Pancreas (tissue), 10 donors: ENCODE measurements at regions not wholly inside any gene's neighbourhood (a gene's known extent, or its start where the extent isn't known, plus 50 kb on each side); places are given as distances from the start of the nearest gene placed in this dataset.

ENCODE experiments used
- ATAC-seq, 4 donors: fragments of 200-7000 bp; cut with Tn5 transposase; one replicate each; pipeline versions ENCODE4 v1.8.0 to v1.9.1; 2020; ENCODE audit warnings: mild to moderate bottlenecking in 4 of 4, moderate library complexity in 4 of 4
- DNase-seq, 6 donors: peaks; one replicate each; pipeline ENCODE4 v3.0.0-alpha.2; 2020
- FAIRE-seq: peaks from 2 replicates; lab custom pipeline; 2012; peaks lifted over from hg19 to GRCh38; lab: Jason Lieb, UNC
- H3K27ac ChIP-seq, 4 donors: fragments of 200-600 bp; sonication (generic); 1 replicate in 3 of 4; 2 replicates in 1 of 4; pipeline versions ENCODE4 v1.5.0 to v1.8.0; 2020
- H3K27me3 ChIP-seq, 4 donors: fragments of 200-600 bp; one replicate each; pipeline ENCODE4 v1.8.0; 2021
- H3K36me3 ChIP-seq, 3 donors: fragments of 200-600 bp; sonication (generic) in 1 of 3; one replicate each; pipeline versions ENCODE4 v1.5.0 to v1.8.0; 2020 to 2021
- H3K4me1 ChIP-seq, 3 donors: fragments of 200-600 bp; one replicate each; pipeline ENCODE4 v1.8.0; 2021
- H3K4me3 ChIP-seq, 4 donors: fragments of 200-600 bp; sonication (generic) in 2 of 4; one replicate each; pipeline versions ENCODE4 v1.5.0 to v1.8.0; 2020 to 2021
- H3K9me3 ChIP-seq, 4 donors: fragments of 200-600 bp; one replicate each; pipeline ENCODE4 v1.8.0; 2021
- CTCF ChIP-seq, 4 donors: fragments of 200-600 bp; sonication (generic) in 3 of 4; IDR thresholded peaks; one replicate each; pipeline versions ENCODE4 v1.5.0 to v1.8.0; 2021; ENCODE audit warnings: antibody characterized with exemption in 4 of 4
- WGBS, 2 donors: extraction: QIAGEN DNeasy Blood & Tissue Kit; methylation state at CpG; one replicate each; pipeline ENCODE4 v1.1.7; 2013; 5-methylcytosine and 5-hydroxymethylcytosine counted together
- intact Hi-C, 3 donors: fragments of 100-400 bp; cut with DNase I; formaldehyde crosslinking; loops; one replicate each; pipeline versions ENCODE4 v1.11.1 to v1.14.2; 2022
- donor health status: healthy with polysubstance abuse.
- donor health status: DM: no; HTN: no; CAD: no; lungs with moderate emphysema.
- donor health status: DM: no; HTN: no; CAD: no.
- donor health status: control.
- donor health status: control.
- donor health status: Bipolar disorder and iron deficiency.
- donor health status: DM: yes; HTN: yes; CAD: no.
- donor health status: DM: no; HTN: no; CAD: no.
- donor health status: DM: no; HTN: no; CAD: no.
- donor health status: DM: yes; HTN: yes; CAD: no.

- H3K4me1 ChIP-seq: no peaks in the 10 kb centered on the region
- no peak for DNase-seq
- H3K27ac ChIP-seq: no peak overlapping the region
- H3K9me3 ChIP-seq: no peaks in the 10 kb centered on the region
- no peak for FAIRE-seq
- TF ChIP-seq CTCF (IDR thresholded peaks at IDR 0.05): no peak
- H3K36me3 ChIP-seq: no peaks in the 10 kb centered on the region
- H3K27me3 ChIP-seq: no peaks in the 10 kb centered on the region
- no peak overlapping the region for H3K4me3 ChIP-seq
- peak in 2 of 4 donors; percentile 30 to 70 for ATAC-seq
- WGBS, 2 donors: 50 to 59% methylated on average over 3 of the region's 3 CpGs
- intact Hi-C loops: no loop called here
Measured at GRCh38 chr4:110364911-110365520, 110.9 kb upstream of the ENPEP start.

GRCh38 chr4:110361921-110362320 lies 114.0 kb upstream of the ENPEP start:
- H3K27ac ChIP-seq: no peak overlapping the region
- no peak for TF ChIP-seq CTCF (IDR thresholded peaks at IDR 0.05)
- H3K36me3 ChIP-seq: no peaks in the 10 kb centered on the region
- no peaks in the 10 kb centered on the region for H3K4me1 ChIP-seq
- intact Hi-C loops: no loop called here
- H3K27me3 ChIP-seq: no peaks in the 10 kb centered on the region
- WGBS, 2 donors: 15% methylated on average over 2 of the region's 2 CpGs
- H3K9me3 ChIP-seq: no peaks in the 10 kb centered on the region
- FAIRE-seq (no peak), DNase-seq (no peak), ATAC-seq (peak in 1 of 4 donors; percentile 62)
- H3K4me3 ChIP-seq: no peak overlapping the region

GRCh38 chr4:110359076-110359475 lies 116.9 kb upstream of the ENPEP start:
- no peak for ATAC-seq
- no peak overlapping the region for H3K4me3 ChIP-seq
- intact Hi-C loops: no loop called here
- no peaks in the 10 kb centered on the region for H3K9me3 ChIP-seq
- no peaks in the 10 kb centered on the region for H3K27me3 ChIP-seq
- no peak overlapping the region for H3K27ac ChIP-seq
- no peaks in the 10 kb centered on the region for H3K36me3 ChIP-seq
- WGBS, 2 donors: 36 to 83% methylated on average over 1 of the region's 1 CpG
- H3K4me1 ChIP-seq: no peaks in the 10 kb centered on the region
- TF ChIP-seq CTCF (IDR thresholded peaks at IDR 0.05): no peak
- no peak for FAIRE-seq
- DNase-seq: no peak

DNA sequence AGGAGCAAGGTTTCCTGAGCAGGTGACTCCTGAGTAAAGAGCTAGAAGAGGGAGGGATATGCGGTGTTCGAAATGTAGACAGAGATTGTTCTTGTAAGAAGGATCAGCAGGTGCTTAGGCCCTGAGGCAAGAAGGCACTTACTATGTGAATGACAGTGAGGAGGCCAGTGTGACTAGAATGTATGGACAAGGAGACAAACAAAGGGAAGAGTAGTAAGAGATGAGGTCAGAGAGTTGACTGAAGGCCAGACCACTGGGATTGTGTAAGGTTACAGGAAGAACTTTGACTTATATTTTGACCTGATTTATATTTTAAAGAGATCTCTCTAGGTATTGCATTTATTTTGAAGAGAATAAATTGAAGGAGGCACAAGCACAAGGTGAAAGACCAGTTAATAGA lies 118.4 kb upstream of the ENPEP start:
- no peak overlapping the region for H3K4me3 ChIP-seq
- ATAC-seq (no peak), DNase-seq (no peak), FAIRE-seq (no peak)
- no peak overlapping the region for H3K27ac ChIP-seq
- no peaks in the 10 kb centered on the region for H3K4me1 ChIP-seq
- intact Hi-C loops: no loop called here
- TF ChIP-seq CTCF (IDR thresholded peaks at IDR 0.05): no peak
- no peaks in the 10 kb centered on the region for H3K27me3 ChIP-seq
- no peaks in the 10 kb centered on the region for H3K36me3 ChIP-seq
- 92 to 95% methylated on average over 2 of the region's 2 CpGs for WGBS, 2 donors
- H3K9me3 ChIP-seq: no peaks in the 10 kb centered on the region

DNA sequence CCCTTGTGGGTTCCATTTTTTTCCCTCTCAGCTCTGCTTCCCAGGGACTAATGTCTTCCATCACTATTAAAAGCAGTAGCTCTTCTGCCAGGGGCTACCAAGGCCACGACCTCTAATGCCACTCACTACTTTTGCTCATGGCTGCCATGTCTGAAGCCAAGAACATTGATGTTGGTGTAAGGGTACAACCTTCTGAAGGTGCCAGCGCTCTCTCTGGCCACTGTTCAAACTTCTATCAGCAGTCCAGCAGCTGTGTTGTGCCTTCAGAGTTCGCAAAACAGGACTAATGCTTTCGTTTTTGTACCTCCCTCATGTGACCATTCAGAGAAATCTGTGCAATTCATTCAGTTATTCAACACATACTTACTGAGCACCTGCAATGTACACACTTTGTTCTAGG lies 121.5 kb upstream of the ENPEP start:
- DNase-seq (no peak), FAIRE-seq (no peak), ATAC-seq (no peak)
- no peak overlapping the region for H3K27ac ChIP-seq
- H3K4me1 ChIP-seq: no peaks in the 10 kb centered on the region
- H3K4me3 ChIP-seq: no peak overlapping the region
- no peaks in the 10 kb centered on the region for H3K27me3 ChIP-seq
- intact Hi-C loops: no loop called here
- WGBS, 2 donors: 35 to 48% methylated on average over 4 of the region's 4 CpGs
- TF ChIP-seq CTCF (IDR thresholded peaks at IDR 0.05): no peak
- no peaks in the 10 kb centered on the region for H3K9me3 ChIP-seq
- H3K36me3 ChIP-seq: no peaks in the 10 kb centered on the region
